ENCODE measurements at regions not wholly inside any gene's neighbourhood (a gene's known extent, or its start where the extent isn't known, plus 50 kb on each side); places are given as distances from the start of the nearest gene placed in this dataset.
A peak's percentile ranks its signal among the peaks of the same experiment; 100 is the strongest.

- Histone ChIP-seq H2AK5ac (ENCODE audit: low read depth, low read length) (peak overlapping the region; percentile 48), H3K27me3 (ENCODE audit: control insufficient read depth in 3 of 3, insufficient read depth in 3 of 3, low read depth in 1 of 3, low read length in 3 of 3) (no peaks in the 10 kb centered on the region), H3K9me3 (replicated peaks in 1 of 2; ENCODE audit: control insufficient read depth in 2 of 2, insufficient read depth in 1 of 2, low read depth in 1 of 2, low read length in 2 of 2) (no peaks in the 10 kb centered on the region), H2BK5ac (ENCODE audit: low read length) (no peak overlapping the region), H3K14ac (ENCODE audit: low read length) (no peak overlapping the region), H2BK12ac (ENCODE audit: low read length) (no peak overlapping the region), H3K4ac (ENCODE audit: low read length) (no peak overlapping the region), H3K4me1 (ENCODE audit: control insufficient read depth in 2 of 2, insufficient read depth in 1 of 2, low read depth in 1 of 2, low read length in 2 of 2) (peaks cover 17 to 21% of the 10 kb centered on the region in 2 donors), H3K36me3 (replicated peaks in 1 of 2; ENCODE audit: control insufficient read depth in 2 of 2, insufficient read depth in 2 of 2, low read length in 2 of 2) (no peaks in the 10 kb centered on the region), H3K27ac (replicated peaks; ENCODE audit: low read length) (no peak overlapping the region), H3K18ac (ENCODE audit: low read length) (peak overlapping the region; percentile 24), H3K4me3 (ENCODE audit: low read length in 2 of 2) (peak overlapping the region in 1 of 2 donors; percentile 2), H2BK15ac (ENCODE audit: low read length) (peak overlapping the region; percentile 45), H3K79me1 (ENCODE audit: low read depth, low read length) (no peaks in the 10 kb centered on the region), H4K8ac (ENCODE audit: low read depth, low read length) (no peak overlapping the region), H4K91ac (ENCODE audit: low read depth, low read length, poor library complexity) (no peak overlapping the region), H3K4me2 (ENCODE audit: insufficient read depth, low read length, poor library complexity, severe bottlenecking) (no peak overlapping the region), H2BK120ac (ENCODE audit: low read depth, low read length) (peak overlapping the region; percentile 24), H3K9ac (ENCODE audit: low read depth, low read length, poor library complexity) (no peak overlapping the region), H2AFZ (ENCODE audit: low read length) (peak overlapping the region; percentile 50), H3K23ac (ENCODE audit: low read depth, low read length, poor library complexity) (no peak overlapping the region)
- WGBS, 2 donors (ENCODE audit: extremely low coverage in 2 of 2, insufficient read length in 2 of 2, insufficient replicate concordance in 1 of 2) = no CpG with 5 or more reads among the region's 1 CpG
- DNase-seq (ENCODE audit: low spot score) = no peak
Measured at GRCh38 chr22:27101288-27101687, 443.9 kb downstream of the MIAT start.

GRCh38 chr22:27104449-27104848 is 447.1 kb downstream of the MIAT start:
- no peak overlapping the region for H2BK5ac ChIP-seq (ENCODE audit: low read length)
- no peaks in the 10 kb centered on the region for H3K36me3 ChIP-seq (replicated peaks in 1 of 2; ENCODE audit: control insufficient read depth in 2 of 2, insufficient read depth in 2 of 2, low read length in 2 of 2)
- no peak overlapping the region for H4K91ac ChIP-seq (ENCODE audit: low read depth, low read length, poor library complexity)
- no peak overlapping the region for H3K4me2 ChIP-seq (ENCODE audit: insufficient read depth, low read length, poor library complexity, severe bottlenecking)
- H3K4me3 ChIP-seq (ENCODE audit: low read length in 2 of 2) = no peak overlapping the region
- H3K27me3 ChIP-seq (ENCODE audit: control insufficient read depth in 3 of 3, insufficient read depth in 3 of 3, low read depth in 1 of 3, low read length in 3 of 3) = no peaks in the 10 kb centered on the region
- no peak overlapping the region for H2BK12ac ChIP-seq (ENCODE audit: low read length)
- no peaks in the 10 kb centered on the region for H3K9me3 ChIP-seq (replicated peaks in 1 of 2; ENCODE audit: control insufficient read depth in 2 of 2, insufficient read depth in 1 of 2, low read depth in 1 of 2, low read length in 2 of 2)
- H3K23ac ChIP-seq (ENCODE audit: low read depth, low read length, poor library complexity) = no peak overlapping the region
- H3K4ac ChIP-seq (ENCODE audit: low read length) = no peak overlapping the region
- WGBS, 2 donors (ENCODE audit: extremely low coverage in 2 of 2, insufficient read length in 2 of 2, insufficient replicate concordance in 1 of 2) = no CpG with 5 or more reads among the region's 3 CpGs
- H3K14ac ChIP-seq (ENCODE audit: low read length) = no peak overlapping the region
- no peak for DNase-seq (ENCODE audit: low spot score)
- H4K8ac ChIP-seq (ENCODE audit: low read depth, low read length) = no peak overlapping the region
- no peak overlapping the region for H2BK120ac ChIP-seq (ENCODE audit: low read depth, low read length)
- no peak overlapping the region for H2BK15ac ChIP-seq (ENCODE audit: low read length)
- H2AK5ac ChIP-seq (ENCODE audit: low read depth, low read length) = no peak overlapping the region
- no peaks in the 10 kb centered on the region for H3K79me1 ChIP-seq (ENCODE audit: low read depth, low read length)
- no peak overlapping the region for H3K18ac ChIP-seq (ENCODE audit: low read length)
- no peak overlapping the region for H2AFZ ChIP-seq (ENCODE audit: low read length)
- no peak overlapping the region for H3K9ac ChIP-seq (ENCODE audit: low read depth, low read length, poor library complexity)
- H3K27ac ChIP-seq (replicated peaks; ENCODE audit: low read length) = no peak overlapping the region
- peaks cover 17 to 21% of the 10 kb centered on the region in 2 donors for H3K4me1 ChIP-seq (ENCODE audit: control insufficient read depth in 2 of 2, insufficient read depth in 1 of 2, low read depth in 1 of 2, low read length in 2 of 2)

GRCh38 chr22:27105142-27106025 is 448.0 kb downstream of the MIAT start:
- no CpG with 5 or more reads among the region's 11 CpGs for WGBS, 2 donors (ENCODE audit: extremely low coverage in 2 of 2, insufficient read length in 2 of 2, insufficient replicate concordance in 1 of 2)

GRCh38 chr22:27106985-27107384 is 449.6 kb downstream of the MIAT start:
- H4K8ac ChIP-seq (ENCODE audit: low read depth, low read length) = no peak overlapping the region
- H3K27ac ChIP-seq (replicated peaks; ENCODE audit: low read length) = no peak overlapping the region
- H2BK15ac ChIP-seq (ENCODE audit: low read length) = no peak overlapping the region
- no peak overlapping the region for H3K9ac ChIP-seq (ENCODE audit: low read depth, low read length, poor library complexity)
- no peak overlapping the region for H2BK5ac ChIP-seq (ENCODE audit: low read length)
- no peak overlapping the region for H3K4me2 ChIP-seq (ENCODE audit: insufficient read depth, low read length, poor library complexity, severe bottlenecking)
- no peak overlapping the region for H4K91ac ChIP-seq (ENCODE audit: low read depth, low read length, poor library complexity)
- peaks cover 11 to 20% of the 10 kb centered on the region in 2 donors for H3K4me1 ChIP-seq (ENCODE audit: control insufficient read depth in 2 of 2, insufficient read depth in 1 of 2, low read depth in 1 of 2, low read length in 2 of 2)
- no peak overlapping the region for H3K4ac ChIP-seq (ENCODE audit: low read length)
- no peaks in the 10 kb centered on the region for H3K36me3 ChIP-seq (replicated peaks in 1 of 2; ENCODE audit: control insufficient read depth in 2 of 2, insufficient read depth in 2 of 2, low read length in 2 of 2)
- no peak overlapping the region for H2BK120ac ChIP-seq (ENCODE audit: low read depth, low read length)
- H3K27me3 ChIP-seq (ENCODE audit: control insufficient read depth in 3 of 3, insufficient read depth in 3 of 3, low read depth in 1 of 3, low read length in 3 of 3) = no peaks in the 10 kb centered on the region
- no peak overlapping the region for H3K23ac ChIP-seq (ENCODE audit: low read depth, low read length, poor library complexity)
- WGBS, 2 donors (ENCODE audit: extremely low coverage in 2 of 2, insufficient read length in 2 of 2, insufficient replicate concordance in 1 of 2) = no CpG with 5 or more reads among the region's 4 CpGs
- H3K4me3 ChIP-seq (ENCODE audit: low read length in 2 of 2) = no peak overlapping the region
- H3K18ac ChIP-seq (ENCODE audit: low read length) = no peak overlapping the region
- no peak for DNase-seq (ENCODE audit: low spot score)
- no peak overlapping the region for H2BK12ac ChIP-seq (ENCODE audit: low read length)
- no peaks in the 10 kb centered on the region for H3K9me3 ChIP-seq (replicated peaks in 1 of 2; ENCODE audit: control insufficient read depth in 2 of 2, insufficient read depth in 1 of 2, low read depth in 1 of 2, low read length in 2 of 2)
- H2AFZ ChIP-seq (ENCODE audit: low read length) = no peak overlapping the region
- no peak overlapping the region for H3K14ac ChIP-seq (ENCODE audit: low read length)
- no peaks in the 10 kb centered on the region for H3K79me1 ChIP-seq (ENCODE audit: low read depth, low read length)
- H2AK5ac ChIP-seq (ENCODE audit: low read depth, low read length) = no peak overlapping the region

More at GRCh38 chr22:27105142-27106025, 448.0 kb downstream of the MIAT start:
- Histone ChIP-seq H3K14ac (ENCODE audit: low read length) (no peak overlapping the region), H3K18ac (ENCODE audit: low read length) (no peak overlapping the region), H2BK120ac (ENCODE audit: low read depth, low read length) (no peak overlapping the region), H3K4ac (ENCODE audit: low read length) (no peak overlapping the region), H4K91ac (ENCODE audit: low read depth, low read length, poor library complexity) (no peak overlapping the region), H3K4me3 (ENCODE audit: low read length in 2 of 2) (no peak overlapping the region), H4K8ac (ENCODE audit: low read depth, low read length) (no peak overlapping the region), H3K4me1 (ENCODE audit: control insufficient read depth in 2 of 2, insufficient read depth in 1 of 2, low read depth in 1 of 2, low read length in 2 of 2) (peaks cover 11 to 16% of the 10 kb centered on the region in 2 donors), H3K27ac (replicated peaks; ENCODE audit: low read length) (no peak overlapping the region), H3K27me3 (ENCODE audit: control insufficient read depth in 3 of 3, insufficient read depth in 3 of 3, low read depth in 1 of 3, low read length in 3 of 3) (no peaks in the 10 kb centered on the region), H2AK5ac (ENCODE audit: low read depth, low read length) (no peak overlapping the region), H2BK5ac (ENCODE audit: low read length) (no peak overlapping the region), H3K79me1 (ENCODE audit: low read depth, low read length) (no peaks in the 10 kb centered on the region), H3K4me2 (ENCODE audit: insufficient read depth, low read length, poor library complexity, severe bottlenecking) (no peak overlapping the region), H3K9ac (ENCODE audit: low read depth, low read length, poor library complexity) (no peak overlapping the region), H2AFZ (ENCODE audit: low read length) (no peak overlapping the region), H2BK15ac (ENCODE audit: low read length) (no peak overlapping the region), H3K23ac (ENCODE audit: low read depth, low read length, poor library complexity) (no peak overlapping the region), H2BK12ac (ENCODE audit: low read length) (no peak overlapping the region), H3K36me3 (replicated peaks in 1 of 2; ENCODE audit: control insufficient read depth in 2 of 2, insufficient read depth in 2 of 2, low read length in 2 of 2) (no peaks in the 10 kb centered on the region), H3K9me3 (replicated peaks in 1 of 2; ENCODE audit: control insufficient read depth in 2 of 2, insufficient read depth in 1 of 2, low read depth in 1 of 2, low read length in 2 of 2) (no peaks in the 10 kb centered on the region)
- no peak for DNase-seq (ENCODE audit: low spot score)

All from neuronal stem cell (in vitro differentiated cells).